ENCODE measurements at regions not wholly inside any gene's neighbourhood (a gene's known extent, or its start where the extent isn't known, plus 50 kb on each side); places are given as distances from the start of the nearest gene placed in this dataset.

GRCh38 chr9:79446523-79447307 lies 125.0 kb upstream of the TLE4 start:
- no peaks in the 10 kb centered on the region for H3K4me1 Mint-ChIP-seq
- no peaks in the 10 kb centered on the region for H3K9me3 Mint-ChIP-seq
- no peak overlapping the region for H3K27ac Mint-ChIP-seq
- H3K4me3 Mint-ChIP-seq = no peak overlapping the region
- H3K36me3 Mint-ChIP-seq = no peaks in the 10 kb centered on the region
- H3K27me3 Mint-ChIP-seq = peaks cover 4% of the 10 kb centered on the region

GRCh38 chr9:79447308-79447605 lies 124.5 kb upstream of the TLE4 start:
- Mint-ChIP-seq H3K9me3 (peaks cover 2% of the 10 kb centered on the region), H3K36me3 (no peaks in the 10 kb centered on the region), H3K4me1 (no peaks in the 10 kb centered on the region), H3K27me3 (peaks cover 4% of the 10 kb centered on the region), H3K27ac (no peak overlapping the region), H3K4me3 (no peak overlapping the region)

- H3K36me3 Mint-ChIP-seq = no peaks in the 10 kb centered on the region
- H3K27me3 Mint-ChIP-seq = peaks cover 4% of the 10 kb centered on the region
- no peaks in the 10 kb centered on the region for H3K4me1 Mint-ChIP-seq
- peaks cover 4% of the 10 kb centered on the region for H3K9me3 Mint-ChIP-seq
- H3K27ac Mint-ChIP-seq = no peak overlapping the region
- H3K4me3 Mint-ChIP-seq = no peak overlapping the region
Measured at GRCh38 chr9:79447762-79448161, 124.0 kb upstream of the TLE4 start.

- Mint-ChIP-seq H3K4me1 (no peaks in the 10 kb centered on the region), H3K36me3 (no peaks in the 10 kb centered on the region), H3K27me3 (peaks cover 10% of the 10 kb centered on the region), H3K4me3 (no peak overlapping the region), H3K27ac (no peak overlapping the region), H3K9me3 (peaks cover 13% of the 10 kb centered on the region)
Measured at GRCh38 chr9:79452265-79452664, 119.5 kb upstream of the TLE4 start.

- H3K27me3 Mint-ChIP-seq = peaks cover 3% of the 10 kb centered on the region
Measured at GRCh38 chr9:79461712-79462111, 110.1 kb upstream of the TLE4 start.

GRCh38 chr9:79465156-79465555 lies 106.6 kb upstream of the TLE4 start:
- Mint-ChIP-seq H3K36me3 (no peaks in the 10 kb centered on the region), H3K4me1 (peaks cover 11% of the 10 kb centered on the region), H3K9me3 (no peaks in the 10 kb centered on the region), H3K27ac (no peak overlapping the region), H3K27me3 (no peaks in the 10 kb centered on the region), H3K4me3 (no peak overlapping the region)

More at GRCh38 chr9:79461712-79462111, 110.1 kb upstream of the TLE4 start:
- no peak overlapping the region for H3K27ac Mint-ChIP-seq
- H3K9me3 Mint-ChIP-seq = no peaks in the 10 kb centered on the region
- H3K4me1 Mint-ChIP-seq = no peaks in the 10 kb centered on the region
- H3K36me3 Mint-ChIP-seq = peaks cover 1% of the 10 kb centered on the region
- H3K4me3 Mint-ChIP-seq = no peak overlapping the region

GRCh38 chr9:79469164-79469563 lies 102.6 kb upstream of the TLE4 start:
- peaks cover 18% of the 10 kb centered on the region for H3K4me1 Mint-ChIP-seq

GRCh38 chr9:79470954-79471353 lies 100.8 kb upstream of the TLE4 start:
- H3K27ac Mint-ChIP-seq = no peak overlapping the region
- no peaks in the 10 kb centered on the region for H3K9me3 Mint-ChIP-seq
- no peak overlapping the region for H3K4me3 Mint-ChIP-seq
- H3K27me3 Mint-ChIP-seq = no peaks in the 10 kb centered on the region
- no peaks in the 10 kb centered on the region for H3K36me3 Mint-ChIP-seq
- peaks cover 18% of the 10 kb centered on the region for H3K4me1 Mint-ChIP-seq

More at GRCh38 chr9:79469164-79469563, 102.6 kb upstream of the TLE4 start:
- Mint-ChIP-seq H3K9me3 (no peaks in the 10 kb centered on the region), H3K27ac (no peak overlapping the region), H3K36me3 (no peaks in the 10 kb centered on the region), H3K27me3 (no peaks in the 10 kb centered on the region), H3K4me3 (no peak overlapping the region)

GRCh38 chr9:79471580-79472543 lies 99.9 kb upstream of the TLE4 start:
- Mint-ChIP-seq H3K4me1 (peaks cover 18% of the 10 kb centered on the region), H3K9me3 (no peaks in the 10 kb centered on the region), H3K36me3 (no peaks in the 10 kb centered on the region), H3K4me3 (no peak overlapping the region), H3K27ac (no peak overlapping the region), H3K27me3 (no peaks in the 10 kb centered on the region)

- H3K27ac Mint-ChIP-seq = no peak overlapping the region
- peaks cover 21% of the 10 kb centered on the region for H3K4me1 Mint-ChIP-seq
- no peaks in the 10 kb centered on the region for H3K27me3 Mint-ChIP-seq
- no peak overlapping the region for H3K4me3 Mint-ChIP-seq
- H3K9me3 Mint-ChIP-seq = no peaks in the 10 kb centered on the region
- H3K36me3 Mint-ChIP-seq = no peaks in the 10 kb centered on the region
Measured at GRCh38 chr9:79473704-79474103, 98.1 kb upstream of the TLE4 start.

GRCh38 chr9:79477241-79477840 lies 94.4 kb upstream of the TLE4 start:
- no peaks in the 10 kb centered on the region for H3K36me3 Mint-ChIP-seq
- H3K27ac Mint-ChIP-seq = no peak overlapping the region
- peaks cover 6% of the 10 kb centered on the region for H3K4me1 Mint-ChIP-seq
- no peak overlapping the region for H3K4me3 Mint-ChIP-seq
- no peaks in the 10 kb centered on the region for H3K27me3 Mint-ChIP-seq
- no peaks in the 10 kb centered on the region for H3K9me3 Mint-ChIP-seq

GRCh38 chr9:79477955-79478771 lies 93.6 kb upstream of the TLE4 start:
- Mint-ChIP-seq H3K27me3 (no peaks in the 10 kb centered on the region), H3K4me3 (no peak overlapping the region), H3K27ac (no peak overlapping the region), H3K36me3 (no peaks in the 10 kb centered on the region), H3K4me1 (peaks cover 6% of the 10 kb centered on the region), H3K9me3 (no peaks in the 10 kb centered on the region)

- peaks cover 6% of the 10 kb centered on the region for H3K4me1 Mint-ChIP-seq
- H3K4me3 Mint-ChIP-seq = no peak overlapping the region
- no peak overlapping the region for H3K27ac Mint-ChIP-seq
- H3K27me3 Mint-ChIP-seq = no peaks in the 10 kb centered on the region
- no peaks in the 10 kb centered on the region for H3K36me3 Mint-ChIP-seq
- H3K9me3 Mint-ChIP-seq = no peaks in the 10 kb centered on the region
Measured at GRCh38 chr9:79480639-79481038, 91.1 kb upstream of the TLE4 start.

- H3K9me3 Mint-ChIP-seq = no peaks in the 10 kb centered on the region
- H3K36me3 Mint-ChIP-seq = no peaks in the 10 kb centered on the region
- H3K27ac Mint-ChIP-seq = no peak overlapping the region
- peaks cover 6% of the 10 kb centered on the region for H3K4me1 Mint-ChIP-seq
- no peak overlapping the region for H3K4me3 Mint-ChIP-seq
- no peaks in the 10 kb centered on the region for H3K27me3 Mint-ChIP-seq
Measured at GRCh38 chr9:79481846-79482477, 89.8 kb upstream of the TLE4 start.

- no peaks in the 10 kb centered on the region for H3K9me3 Mint-ChIP-seq
- H3K27me3 Mint-ChIP-seq = peaks cover 1% of the 10 kb centered on the region
- no peaks in the 10 kb centered on the region for H3K36me3 Mint-ChIP-seq
- no peaks in the 10 kb centered on the region for H3K4me1 Mint-ChIP-seq
- no peak overlapping the region for H3K27ac Mint-ChIP-seq
- H3K4me3 Mint-ChIP-seq = no peak overlapping the region
Measured at GRCh38 chr9:79485258-79485657, 86.5 kb upstream of the TLE4 start.

Data from activated naive CD4-positive, alpha-beta T cell treated with anti-CD3 and anti-CD28 coated beads, Interleukin-2, amount 50 U/mL, for 24 hours (primary cell).